Fibroblast of villous mesenchyme (primary cell): ENCODE measurements at regions not wholly inside any gene's neighbourhood (a gene's known extent, or its start where the extent isn't known, plus 50 kb on each side); places are given as distances from the start of the nearest gene placed in this dataset.
"Not testable (repeated sequence)": the region's sequence is repeated elsewhere in the genome, so short reads cannot be mapped to it uniquely, and the experiment has no call there.

ENCODE experiments used
- DNase-seq: peaks from one replicate; pipeline ENCODE4 v3.0.0-alpha.2; 2010; ENCODE audit warnings: low read depth
- H3K4me3 ChIP-seq: 2 replicates; pipeline ENCODE4 v1.5.1; 2011; ENCODE audit warnings: low read depth, mild to moderate bottlenecking, low read length
- TF ChIP-seq, protein P1 (sequence below): IDR thresholded peaks from 2 replicates; pipeline ENCODE4 v1.5.1; 2012; ENCODE audit warnings: low read depth, mild to moderate bottlenecking, low read length; ENCODE audit not compliant: insufficient read depth

GRCh38 chr1:190003376-190003775 is 474.3 kb downstream of the BRINP3 start:
- H3K4me3 ChIP-seq, result no peak overlapping the region
- DNase-seq, result no peak
- TF ChIP-seq, protein P1, sequence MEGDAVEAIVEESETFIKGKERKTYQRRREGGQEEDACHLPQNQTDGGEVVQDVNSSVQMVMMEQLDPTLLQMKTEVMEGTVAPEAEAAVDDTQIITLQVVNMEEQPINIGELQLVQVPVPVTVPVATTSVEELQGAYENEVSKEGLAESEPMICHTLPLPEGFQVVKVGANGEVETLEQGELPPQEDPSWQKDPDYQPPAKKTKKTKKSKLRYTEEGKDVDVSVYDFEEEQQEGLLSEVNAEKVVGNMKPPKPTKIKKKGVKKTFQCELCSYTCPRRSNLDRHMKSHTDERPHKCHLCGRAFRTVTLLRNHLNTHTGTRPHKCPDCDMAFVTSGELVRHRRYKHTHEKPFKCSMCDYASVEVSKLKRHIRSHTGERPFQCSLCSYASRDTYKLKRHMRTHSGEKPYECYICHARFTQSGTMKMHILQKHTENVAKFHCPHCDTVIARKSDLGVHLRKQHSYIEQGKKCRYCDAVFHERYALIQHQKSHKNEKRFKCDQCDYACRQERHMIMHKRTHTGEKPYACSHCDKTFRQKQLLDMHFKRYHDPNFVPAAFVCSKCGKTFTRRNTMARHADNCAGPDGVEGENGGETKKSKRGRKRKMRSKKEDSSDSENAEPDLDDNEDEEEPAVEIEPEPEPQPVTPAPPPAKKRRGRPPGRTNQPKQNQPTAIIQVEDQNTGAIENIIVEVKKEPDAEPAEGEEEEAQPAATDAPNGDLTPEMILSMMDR, result no peak

- TF ChIP-seq, protein P1, result no peak
- no peak overlapping the region for H3K4me3 ChIP-seq
- DNase-seq, result no peak
These were observed 466.1 kb downstream of the BRINP3 start for GRCh38 chr1:190011585-190011984.

- not testable (repeated sequence) for H3K4me3 ChIP-seq, DNase-seq
These were observed 458.5 kb downstream of the BRINP3 start for GRCh38 chr1:190019151-190019550.

GRCh38 chr1:190019717-190020116 is 457.9 kb downstream of the BRINP3 start:
- TF ChIP-seq, protein P1, result no peak
- DNase-seq, result no peak
- H3K4me3 ChIP-seq, result no peak overlapping the region

GRCh38 chr1:190022709-190023108 is 455.0 kb downstream of the BRINP3 start:
- H3K4me3 ChIP-seq, result no peak overlapping the region
- TF ChIP-seq, protein P1, result no peak
- DNase-seq, result no peak

DNA sequence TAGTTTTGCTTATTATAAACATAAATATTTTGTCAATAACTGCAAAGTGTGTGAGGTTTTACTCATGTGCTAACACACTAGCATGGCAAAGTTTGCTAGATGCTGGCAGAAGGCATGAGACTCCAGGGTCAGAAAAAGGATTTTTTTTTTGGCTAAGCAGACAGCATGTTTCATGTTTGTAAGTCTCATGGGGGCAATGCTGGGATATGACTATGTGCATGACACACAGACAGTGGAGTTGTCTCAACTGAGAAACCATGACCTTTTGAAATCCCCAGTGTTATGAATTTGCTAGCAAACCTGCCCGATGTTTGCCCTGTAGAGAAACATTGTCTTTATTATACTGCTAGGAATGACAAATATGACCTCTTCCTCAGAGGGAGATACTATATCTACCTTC is 448.2 kb downstream of the BRINP3 start:
- H3K4me3 ChIP-seq, result no peak overlapping the region
- DNase-seq, result no peak
- TF ChIP-seq, protein P1, result no peak

DNA sequence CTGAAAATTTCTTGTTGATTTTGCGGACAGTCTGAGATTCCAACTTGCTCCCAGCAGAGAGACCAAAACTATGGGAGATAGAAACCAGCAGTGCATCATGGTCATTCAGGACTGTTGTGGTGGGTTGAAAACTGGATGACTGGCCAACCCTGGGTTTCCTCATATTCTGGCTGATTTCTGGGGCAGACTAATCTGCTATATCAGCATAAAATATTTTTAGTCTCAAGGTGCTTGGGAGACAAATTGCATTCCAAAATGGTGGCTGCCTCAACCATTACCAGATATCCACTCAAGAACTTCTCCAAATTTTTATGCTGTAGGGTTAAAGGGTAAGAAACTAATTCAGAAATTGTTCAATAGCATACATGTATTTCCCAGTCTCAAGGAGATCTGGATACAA is 434.0 kb downstream of the BRINP3 start:
- TF ChIP-seq, protein P1, result no peak
- no peak overlapping the region for H3K4me3 ChIP-seq
- no peak for DNase-seq
